HG02840 (cell line): ENCODE measurements at regions not wholly inside any gene's neighbourhood (a gene's known extent, or its start where the extent isn't known, plus 50 kb on each side); places are given as distances from the start of the nearest gene placed in this dataset.
"Not testable (repeated sequence)": the region's sequence is repeated elsewhere in the genome, so short reads cannot be mapped to it uniquely, and the experiment has no call there.

Experiments
- ATAC-seq: cut with Tn5 transposase; IDR thresholded peaks from one replicate; pipeline ENCODE4 v1.9.1; 2021; ENCODE audit warnings: mild to moderate bottlenecking, moderate library complexity, moderate number of reproducible peaks; ENCODE audit not compliant: unreplicated experiment, low FRiP score

DNA sequence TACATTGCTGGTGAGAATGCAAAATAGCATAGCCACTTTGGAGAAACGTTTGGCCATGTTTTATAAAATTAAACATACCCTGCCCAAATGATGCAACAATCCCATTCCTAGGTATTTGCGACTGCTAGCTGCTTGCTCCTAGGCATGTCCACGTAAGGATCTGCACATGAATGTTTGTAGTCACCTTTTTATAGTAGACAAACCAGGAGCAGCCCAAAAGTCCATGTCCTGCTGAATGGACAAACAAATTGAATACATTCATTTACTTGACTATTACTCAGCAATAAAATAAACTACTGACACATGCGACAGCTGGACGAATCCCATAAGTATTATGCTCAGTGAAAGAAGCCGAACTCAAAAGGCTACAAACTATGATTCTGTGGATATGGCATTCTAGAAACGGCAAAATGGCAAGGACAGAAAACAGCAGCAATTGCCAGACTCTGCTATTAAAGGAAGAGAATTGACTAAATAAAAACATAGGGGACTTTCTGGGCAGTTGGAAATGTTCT lies 161.9 kb upstream of the GALNT2 start:
- ATAC-seq, result no peak

GRCh38 chr1:229905652-229906051 lies 161.4 kb upstream of the GALNT2 start:
- no peak for ATAC-seq

GRCh38 chr1:229907884-229908638 lies 159.0 kb upstream of the GALNT2 start:
- no peak for ATAC-seq

DNA sequence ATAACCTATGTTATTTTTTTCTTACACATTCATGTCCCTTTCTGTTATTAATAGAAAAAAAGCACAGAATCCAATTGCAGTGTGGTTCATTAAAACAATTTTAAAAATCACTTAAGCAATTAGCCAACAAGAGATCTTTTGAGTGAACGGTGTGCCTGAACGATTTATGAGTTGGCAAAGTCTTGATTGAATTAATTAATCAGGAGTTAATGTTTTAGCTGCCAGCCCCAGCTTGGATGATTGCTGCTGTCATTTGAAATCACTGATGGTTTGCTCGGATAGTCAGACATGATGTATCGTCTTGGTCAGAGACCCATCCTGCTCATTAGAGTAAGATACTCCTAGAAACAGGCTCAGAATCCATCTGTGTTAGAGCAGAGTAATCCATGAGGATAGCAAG lies 158.3 kb upstream of the GALNT2 start:
- ATAC-seq, result no peak

- ATAC-seq, result no peak
Measured at GRCh38 chr1:229913489-229913888, 153.5 kb upstream of the GALNT2 start.

GRCh38 chr1:229919488-229919887 lies 147.6 kb upstream of the GALNT2 start:
- ATAC-seq, result not testable (repeated sequence)

GRCh38 chr1:229920683-229921082 lies 146.4 kb upstream of the GALNT2 start:
- ATAC-seq, result no peak

DNA sequence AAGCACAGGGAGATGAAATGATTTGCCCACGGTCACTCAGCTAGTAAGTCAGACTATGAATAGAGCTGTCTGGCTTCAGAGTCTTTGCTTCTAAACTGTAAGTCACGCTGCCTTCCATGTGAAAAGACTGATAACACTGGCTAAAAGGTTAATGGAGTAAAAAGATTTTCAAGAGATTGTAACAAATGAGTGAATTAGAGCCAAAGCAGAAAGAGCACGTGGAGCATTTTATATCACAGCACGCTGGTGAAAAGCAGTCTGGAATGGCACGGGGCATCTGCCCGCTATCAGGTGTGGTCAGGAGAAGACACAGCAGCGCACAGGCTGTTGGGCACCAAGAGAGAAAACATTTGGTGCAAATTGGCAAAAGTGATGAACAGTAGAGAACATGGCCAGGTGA lies 144.8 kb upstream of the GALNT2 start:
- no peak for ATAC-seq

GRCh38 chr1:229924639-229925038 lies 142.4 kb upstream of the GALNT2 start:
- no peak for ATAC-seq

GRCh38 chr1:229928767-229929166 lies 138.3 kb upstream of the GALNT2 start:
- no peak for ATAC-seq

DNA sequence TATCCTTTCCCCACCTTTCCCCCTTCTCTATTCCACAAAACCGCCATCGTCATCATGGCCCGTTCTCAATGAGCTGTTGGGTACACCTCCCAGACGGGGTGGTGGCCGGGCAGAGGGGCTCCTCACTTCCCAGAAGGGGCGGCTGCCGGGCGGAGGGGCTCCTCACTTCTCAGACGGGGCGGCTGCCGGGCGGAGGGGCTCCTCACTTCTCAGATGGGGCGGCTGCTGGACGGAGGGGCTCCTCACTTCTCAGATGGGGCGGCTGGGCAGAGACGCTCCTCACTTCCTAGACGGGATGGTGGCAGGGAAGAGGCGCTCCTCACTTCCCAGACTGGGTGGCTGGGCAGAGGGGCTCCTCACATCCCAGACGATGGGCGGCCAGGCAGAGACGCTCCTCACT lies 135.3 kb upstream of the GALNT2 start:
- not testable (repeated sequence) for ATAC-seq

DNA sequence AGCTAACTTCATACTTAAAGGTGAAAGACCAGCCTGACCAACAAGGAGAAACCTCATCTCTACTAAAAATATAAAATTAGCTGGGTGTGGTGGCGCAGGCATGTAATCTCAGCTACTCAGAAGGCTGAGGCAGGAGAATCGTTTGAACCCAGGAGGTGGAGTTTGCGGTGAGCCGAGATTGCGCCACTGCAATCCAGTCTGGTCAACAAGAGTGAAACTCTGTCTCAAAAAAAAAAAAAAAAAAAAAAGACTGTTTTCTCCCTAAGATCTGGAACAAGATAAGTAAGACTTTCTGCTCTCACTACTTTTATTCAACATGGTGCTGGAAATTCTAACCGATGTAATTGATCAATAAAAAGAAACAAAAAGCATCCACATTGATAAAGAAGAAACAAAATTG lies 131.9 kb upstream of the GALNT2 start:
- not testable (repeated sequence) for ATAC-seq

DNA sequence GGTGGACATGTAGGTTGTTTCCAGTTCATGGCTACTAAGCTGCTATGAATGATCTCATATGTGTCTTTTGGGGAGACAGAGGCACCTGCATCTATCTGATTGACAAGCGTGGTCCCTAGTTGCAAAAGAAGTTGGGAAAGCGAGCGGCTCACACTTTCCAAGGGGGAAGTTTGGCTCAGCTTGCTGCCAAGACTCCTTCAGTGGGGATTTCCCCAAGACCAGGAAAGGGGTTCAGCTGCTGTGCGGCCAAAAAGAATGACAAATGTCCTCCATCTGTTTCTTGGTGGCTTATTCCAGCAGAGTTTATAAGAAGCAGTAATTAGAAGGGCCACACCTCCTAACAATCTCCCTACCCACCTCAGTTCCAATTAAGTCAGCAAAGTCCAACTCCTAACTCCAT lies 128.5 kb upstream of the GALNT2 start:
- no peak for ATAC-seq

DNA sequence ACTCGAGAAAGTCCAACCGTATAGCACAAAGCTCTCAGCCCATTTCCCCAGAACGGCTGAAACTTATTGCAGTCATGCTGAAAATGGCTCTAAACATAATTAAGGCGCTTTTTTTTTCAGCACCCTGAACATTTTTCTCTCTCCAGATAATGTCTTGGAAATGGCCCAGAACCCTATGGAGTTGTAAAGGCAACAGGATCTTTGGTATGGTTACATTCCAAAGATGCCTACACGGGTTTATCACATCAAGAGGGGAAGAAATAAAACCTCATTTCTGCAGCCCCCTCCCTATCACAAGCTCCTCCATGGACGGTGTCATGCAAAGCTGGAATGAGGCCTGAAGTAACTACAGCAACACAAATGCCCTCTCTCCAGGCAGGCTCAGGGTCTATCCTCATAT lies 126.4 kb upstream of the GALNT2 start:
- no peak for ATAC-seq

- no peak for ATAC-seq
Measured at GRCh38 chr1:229941160-229941559, 125.9 kb upstream of the GALNT2 start.

DNA sequence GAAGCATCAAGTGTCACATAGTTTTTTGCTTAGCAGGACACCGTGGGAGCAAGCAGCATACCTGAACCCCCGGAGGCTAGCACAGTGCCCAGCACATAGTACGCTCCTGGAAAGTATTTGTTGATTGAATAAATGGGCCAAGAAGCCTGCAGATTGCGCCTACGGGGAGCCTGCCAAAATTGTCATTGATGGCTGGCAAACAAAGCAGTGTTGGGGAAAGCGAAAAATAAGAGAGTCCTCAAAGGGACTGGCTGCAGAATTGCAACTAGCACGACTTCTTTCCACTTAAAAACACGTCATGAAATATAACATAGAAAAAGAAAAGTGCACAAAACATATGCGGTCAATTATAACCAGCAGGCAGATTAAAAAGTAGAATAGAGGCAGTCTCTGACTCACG lies 125.2 kb upstream of the GALNT2 start:
- no peak for ATAC-seq

DNA sequence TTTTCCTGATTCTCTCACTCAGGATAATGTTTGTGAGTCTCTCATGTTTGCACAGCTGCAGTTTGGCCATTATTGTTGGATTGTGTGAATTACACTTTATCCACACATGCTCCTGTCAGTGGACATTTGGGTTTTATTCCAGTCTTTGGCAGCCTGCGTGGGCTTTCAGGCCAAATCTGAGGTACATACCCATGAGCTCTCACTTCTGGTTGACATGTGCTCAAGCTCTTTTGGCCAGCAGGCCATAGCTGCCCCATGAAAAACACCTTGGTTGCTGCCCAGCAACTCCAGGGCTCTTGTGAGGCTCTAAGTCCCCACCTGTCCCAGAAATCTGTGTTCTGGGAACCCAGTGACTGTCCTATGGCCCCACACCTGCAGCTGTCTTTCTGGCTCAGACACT lies 124.5 kb upstream of the GALNT2 start:
- no peak for ATAC-seq

DNA sequence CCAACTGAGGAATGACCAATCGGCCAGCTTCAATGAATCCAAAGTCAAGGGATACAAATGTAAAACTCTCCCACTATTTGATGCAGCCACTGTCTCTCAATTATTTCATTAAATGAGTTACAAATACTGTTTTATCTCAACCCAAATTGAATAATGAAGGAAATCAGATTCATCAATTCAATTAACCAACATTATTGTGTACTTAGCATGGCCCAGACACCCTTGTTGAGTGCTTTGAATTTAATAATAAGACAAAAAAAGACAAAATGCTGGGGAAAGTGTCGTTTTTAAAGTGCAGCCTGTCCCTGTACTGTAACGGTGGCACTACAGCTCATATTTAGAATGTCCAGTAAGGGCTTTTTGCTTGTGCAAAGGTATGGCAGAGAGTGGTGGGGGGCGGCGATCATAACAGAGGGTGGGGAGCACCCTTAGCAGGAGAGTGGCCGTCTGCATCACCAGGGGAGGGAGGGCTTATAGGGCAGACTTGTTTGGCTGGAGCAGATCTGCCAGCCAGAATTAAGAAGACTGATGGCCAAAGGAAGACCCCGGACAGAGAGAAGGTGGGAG lies 123.8 kb upstream of the GALNT2 start:
- ATAC-seq, result no peak

DNA sequence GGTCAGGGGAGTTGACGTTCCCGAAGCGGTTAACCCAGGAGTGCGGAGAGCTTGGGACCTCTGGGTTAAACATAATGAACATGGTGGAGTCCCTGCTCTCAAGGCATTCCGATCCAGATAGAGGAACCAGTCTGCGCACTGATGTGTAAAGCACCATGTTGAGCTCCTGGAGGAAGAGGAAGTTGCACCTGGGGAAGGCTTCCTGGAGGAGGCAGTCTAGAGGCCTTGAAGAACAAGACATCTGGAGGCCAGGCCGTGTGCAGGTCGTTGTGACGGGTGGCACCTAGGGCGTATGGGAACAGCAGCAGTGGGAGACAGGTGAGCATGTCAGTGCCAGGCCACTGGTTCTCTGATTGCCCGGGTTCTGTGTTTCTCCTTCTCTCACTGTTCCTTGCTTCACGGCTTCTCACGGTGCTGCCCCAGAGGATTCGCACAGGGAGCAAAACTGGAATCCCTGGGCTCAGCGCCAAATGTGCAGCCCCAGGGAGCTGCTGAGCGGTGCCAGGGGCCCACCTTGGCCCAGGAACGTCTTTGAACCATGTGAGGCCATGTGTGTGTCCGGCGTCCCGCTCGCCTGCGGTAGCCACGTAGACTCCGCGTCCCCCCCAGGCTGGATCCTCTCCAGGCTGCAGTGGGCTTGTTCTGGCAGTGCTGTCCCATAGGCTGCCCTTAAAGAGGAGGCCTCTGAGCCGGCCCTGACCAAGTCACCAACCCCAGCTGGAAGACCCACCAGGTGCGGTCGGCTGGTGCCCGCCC lies 122.9 kb upstream of the GALNT2 start:
- ATAC-seq, result no peak

- ATAC-seq, result no peak
Measured at GRCh38 chr1:229945795-229946194, 121.2 kb upstream of the GALNT2 start.

- ATAC-seq, result no peak
Measured at GRCh38 chr1:229947968-229948367, 119.1 kb upstream of the GALNT2 start.
